ENCODE measurements at regions not wholly inside any gene's neighbourhood (a gene's known extent, or its start where the extent isn't known, plus 50 kb on each side); places are given as distances from the start of the nearest gene placed in this dataset.

- no peak for TF ChIP-seq REST (IDR thresholded peaks at IDR 0.05; ENCODE audit: insufficient read depth in 1 of 2, low read depth in 2 of 2, low read length in 2 of 2)
- no peak for TF ChIP-seq SIN3A (IDR thresholded peaks at IDR 0.05; ENCODE audit: borderline replicate concordance, insufficient read depth, low read length)
- no peak for TF ChIP-seq TAF1 (IDR thresholded peaks at IDR 0.05; ENCODE audit: borderline replicate concordance, insufficient read depth, low read length)
- TF ChIP-seq POLR2AphosphoS5 (IDR thresholded peaks at IDR 0.05; ENCODE audit: low read depth, low read length): no peak
Observed at GRCh38 chr2:53077413-53077812, 690.2 kb upstream of the CHAC2 start.

All from PFSK-1 (cell line).